VCaP (cell line): ENCODE measurements at regions not wholly inside any gene's neighbourhood (a gene's known extent, or its start where the extent isn't known, plus 50 kb on each side); places are given as distances from the start of the nearest gene placed in this dataset.
"Not testable (repeated sequence)": the region's sequence is repeated elsewhere in the genome, so short reads cannot be mapped to it uniquely, and the experiment has no call there.

Experiments used
- H3K27ac ChIP-seq: fragments of 450-650 bp; 2 replicates; pipeline ENCODE4 v1.5.1; 2017
- CTCF ChIP-seq: fragments of 450-650 bp; conservative IDR thresholded peaks from 2 replicates; pipeline ENCODE4 v1.5.1; 2017; ENCODE audit warnings: mild to moderate bottlenecking, moderate library complexity

GRCh38 chr7:156360835-156361234 lies 279.7 kb upstream of the RNF32 start:
- no peak for TF ChIP-seq CTCF

GRCh38 chr7:156356551-156356950 lies 284.0 kb upstream of the RNF32 start:
- no peak overlapping the region for H3K27ac ChIP-seq
- TF ChIP-seq CTCF, result no peak

More at GRCh38 chr7:156360835-156361234, 279.7 kb upstream of the RNF32 start:
- H3K27ac ChIP-seq, result no peak overlapping the region

GRCh38 chr7:156353352-156353751 lies 287.2 kb upstream of the RNF32 start:
- H3K27ac ChIP-seq, result no peak overlapping the region
- TF ChIP-seq CTCF, result no peak

GRCh38 chr7:156347703-156348248 lies 292.8 kb upstream of the RNF32 start:
- not testable (repeated sequence) for H3K27ac ChIP-seq

- no peak for TF ChIP-seq CTCF
- H3K27ac ChIP-seq, result no peak overlapping the region
Observed at GRCh38 chr7:156347132-156347531, 293.4 kb upstream of the RNF32 start.

- H3K27ac ChIP-seq, result no peak overlapping the region
- TF ChIP-seq CTCF, result no peak
Observed at GRCh38 chr7:156344595-156344994, 296.0 kb upstream of the RNF32 start.

GRCh38 chr7:156334636-156335035 lies 305.9 kb upstream of the RNF32 start:
- TF ChIP-seq CTCF, result no peak

GRCh38 chr7:156327916-156328315 lies 312.7 kb upstream of the RNF32 start:
- H3K27ac ChIP-seq, result no peak overlapping the region
- no peak for TF ChIP-seq CTCF

More at GRCh38 chr7:156334636-156335035, 305.9 kb upstream of the RNF32 start:
- no peak overlapping the region for H3K27ac ChIP-seq
